HG03280 (cell line): ENCODE measurements at regions not wholly inside any gene's neighbourhood (a gene's known extent, or its start where the extent isn't known, plus 50 kb on each side); places are given as distances from the start of the nearest gene placed in this dataset.

Source experiments
- ATAC-seq: cut with Tn5 transposase; IDR thresholded peaks from one replicate; pipeline ENCODE4 v1.9.1; 2021; ENCODE audit warnings: mild to moderate bottlenecking, moderate library complexity; ENCODE audit not compliant: unreplicated experiment

GRCh38 chr2:158732573-158733429, 62.3 kb upstream of the DAPL1 start:
- ATAC-seq = no peak

DNA sequence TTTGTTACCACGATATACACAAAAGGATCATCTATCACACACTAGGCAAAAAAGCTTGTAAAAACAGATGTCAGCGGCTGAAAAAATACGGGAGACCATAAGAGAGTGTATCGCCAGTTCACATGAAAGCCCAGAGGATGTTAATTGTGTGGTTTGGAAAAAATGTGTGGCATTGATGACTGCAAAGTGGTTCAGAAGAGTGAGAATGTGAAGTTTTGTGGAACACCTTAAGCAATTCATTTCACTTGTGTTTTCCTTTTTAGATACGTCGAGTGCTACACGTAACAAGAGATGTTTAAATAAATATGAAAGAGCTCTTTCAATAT, 61.7 kb upstream of the DAPL1 start:
- no peak for ATAC-seq

GRCh38 chr2:158734442-158734841, 60.7 kb upstream of the DAPL1 start:
- ATAC-seq = no peak

GRCh38 chr2:158735822-158736580, 59.1 kb upstream of the DAPL1 start:
- ATAC-seq = no peak

- no peak for ATAC-seq
These were observed 56.8 kb upstream of the DAPL1 start for GRCh38 chr2:158738363-158738762.

GRCh38 chr2:158740127-158740526, 55.0 kb upstream of the DAPL1 start:
- ATAC-seq = no peak

GRCh38 chr2:158740621-158741020, 54.5 kb upstream of the DAPL1 start:
- no peak for ATAC-seq

- no peak for ATAC-seq
These were observed 53.5 kb upstream of the DAPL1 start for GRCh38 chr2:158741625-158742024.

DNA sequence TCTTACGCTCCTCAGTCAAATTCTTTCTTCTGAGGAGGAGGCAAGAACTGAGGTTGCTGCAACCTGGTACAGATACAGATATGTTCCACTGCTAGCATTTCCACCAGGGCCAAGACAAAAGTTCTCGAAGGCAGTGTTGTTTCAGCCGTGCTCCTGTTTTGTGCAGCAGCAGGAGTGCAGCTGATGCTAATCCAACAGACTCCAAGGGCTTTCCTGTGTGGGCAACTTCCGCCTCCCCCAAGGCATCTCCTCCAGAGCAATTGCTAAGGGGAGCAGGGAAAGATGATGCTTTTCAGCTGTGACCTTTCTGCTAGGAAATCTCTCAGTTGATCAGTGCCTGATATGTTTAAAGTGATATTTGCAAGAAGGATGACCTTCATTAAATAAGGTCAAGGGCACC, 52.6 kb upstream of the DAPL1 start:
- ATAC-seq = no peak

DNA sequence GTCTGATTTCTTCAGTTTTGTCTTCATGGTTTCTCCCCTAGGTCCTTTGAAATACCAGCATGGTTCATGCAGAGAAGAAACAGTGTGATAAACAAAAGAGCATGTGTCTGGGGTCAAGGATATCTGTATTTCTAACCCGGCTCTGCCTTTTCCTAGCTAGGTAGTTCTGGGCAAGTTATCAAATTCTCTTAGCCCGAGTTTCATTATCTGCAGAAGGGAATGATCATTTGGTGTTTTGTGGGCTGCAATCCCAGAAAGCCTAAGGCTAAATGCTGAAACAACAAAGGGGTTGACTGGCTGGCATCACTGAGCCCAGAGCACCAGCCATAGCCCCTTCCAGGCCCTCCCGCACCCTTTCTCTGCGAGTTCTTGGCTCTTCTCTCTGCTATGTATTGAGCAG, 51.7 kb upstream of the DAPL1 start:
- no peak for ATAC-seq

- ATAC-seq = no peak
These were observed 51.2 kb upstream of the DAPL1 start for GRCh38 chr2:158743879-158744278.

DNA sequence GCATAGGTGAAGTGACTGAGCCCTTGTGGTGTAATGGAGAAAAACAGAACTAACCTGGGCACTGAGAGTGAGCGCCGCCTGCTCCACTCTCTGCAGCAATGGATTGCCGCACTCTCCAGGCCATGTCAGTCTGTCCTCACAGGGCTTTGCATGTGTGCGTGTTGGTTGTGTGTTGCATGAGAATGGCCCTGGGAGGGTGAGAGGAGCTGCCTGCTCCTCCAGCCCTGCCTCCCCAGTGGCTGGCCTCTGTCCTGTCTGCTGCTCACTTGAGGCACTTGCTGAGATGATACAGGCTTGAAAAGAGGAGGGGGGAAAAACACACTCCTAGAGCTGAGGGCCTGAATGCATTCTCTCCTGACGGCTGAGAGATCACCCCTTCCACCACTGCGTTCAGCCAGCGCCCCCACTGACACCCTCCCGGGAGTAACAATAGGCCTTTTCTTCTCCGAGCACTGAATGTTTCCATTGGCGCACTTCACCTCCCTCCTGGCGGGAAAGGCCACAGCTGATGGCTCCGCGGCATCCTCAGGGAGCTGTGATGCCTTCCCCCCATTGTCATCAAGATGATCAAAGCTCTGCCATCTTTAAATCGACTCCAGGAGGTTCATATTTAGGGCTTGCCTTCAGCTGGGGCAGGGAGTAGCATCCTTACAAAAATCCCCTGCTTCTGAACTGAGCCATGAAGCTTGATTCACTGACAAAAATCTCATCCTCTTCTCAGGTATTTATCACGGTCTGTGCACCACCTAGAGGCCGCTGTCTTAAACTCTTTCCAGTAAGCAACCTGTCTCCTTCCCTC, 49.9 kb upstream of the DAPL1 start:
- peak; percentile 63 for ATAC-seq
